KMS-11 (cell line): ENCODE measurements at regions not wholly inside any gene's neighbourhood (a gene's known extent, or its start where the extent isn't known, plus 50 kb on each side); places are given as distances from the start of the nearest gene placed in this dataset.

Experiments used
- H2AFZ ChIP-seq: fragments of 200-600 bp; sonication (generic); 2 replicates; pipeline ENCODE4 v1.6.1; 2016; ENCODE audit warnings: antibody characterized with exemption, mixed run types, low read depth
- H3K27ac ChIP-seq: fragments of 200-600 bp; sonication (generic); 2 replicates; pipeline ENCODE4 v1.6.1; 2016; ENCODE audit warnings: mild to moderate bottlenecking, mixed run types
- H3K27me3 ChIP-seq: fragments of 200-600 bp; sonication (generic); 2 replicates; pipeline ENCODE4 v1.6.1; 2017; ENCODE audit warnings: mild to moderate bottlenecking, low read depth, mixed run types, moderate library complexity; ENCODE audit not compliant: insufficient read depth
- H3K36me3 ChIP-seq: fragments of 200-600 bp; sonication (generic); 2 replicates; pipeline ENCODE4 v1.6.1; 2017; ENCODE audit warnings: mild to moderate bottlenecking, mixed run types; ENCODE audit not compliant: insufficient read depth
- H3K4me1 ChIP-seq: fragments of 200-600 bp; sonication (generic); 2 replicates; pipeline ENCODE4 v1.6.1; 2016; ENCODE audit warnings: mild to moderate bottlenecking, low read depth, mixed run types; ENCODE audit not compliant: poor library complexity, severe bottlenecking
- H3K4me2 ChIP-seq: fragments of 200-600 bp; sonication (generic); 2 replicates; pipeline ENCODE4 v1.7.0; 2016; ENCODE audit warnings: mild to moderate bottlenecking, mixed run types
- H3K4me3 ChIP-seq: fragments of 200-600 bp; sonication (generic); IDR thresholded peaks from 2 replicates; pipeline ENCODE4 v1.6.1; 2017; ENCODE audit warnings: low read depth, low read length, mixed read lengths; ENCODE audit not compliant: insufficient read depth
- H3K79me2 ChIP-seq: fragments of 200-600 bp; sonication (generic); 2 replicates; pipeline ENCODE4 v1.6.1; 2016; ENCODE audit warnings: low read depth, mixed run types; ENCODE audit not compliant: insufficient read depth
- H3K9ac ChIP-seq: fragments of 200-600 bp; sonication (generic); 2 replicates; pipeline ENCODE4 v1.6.1; 2016; ENCODE audit warnings: mild to moderate bottlenecking, mixed run types
- H4K20me1 ChIP-seq: fragments of 200-600 bp; sonication (generic); 2 replicates; pipeline ENCODE4 v1.6.1; 2016; ENCODE audit warnings: mild to moderate bottlenecking, mixed run types; ENCODE audit not compliant: insufficient read depth
- TF ChIP-seq, protein P1 (sequence below): fragments of 200-600 bp; sonication (generic); conservative IDR thresholded peaks from 2 replicates; pipeline ENCODE4 v1.6.1; 2017; ENCODE audit warnings: low read depth, mild to moderate bottlenecking, antibody characterized with exemption, low read length, moderate library complexity, mixed read lengths

DNA sequence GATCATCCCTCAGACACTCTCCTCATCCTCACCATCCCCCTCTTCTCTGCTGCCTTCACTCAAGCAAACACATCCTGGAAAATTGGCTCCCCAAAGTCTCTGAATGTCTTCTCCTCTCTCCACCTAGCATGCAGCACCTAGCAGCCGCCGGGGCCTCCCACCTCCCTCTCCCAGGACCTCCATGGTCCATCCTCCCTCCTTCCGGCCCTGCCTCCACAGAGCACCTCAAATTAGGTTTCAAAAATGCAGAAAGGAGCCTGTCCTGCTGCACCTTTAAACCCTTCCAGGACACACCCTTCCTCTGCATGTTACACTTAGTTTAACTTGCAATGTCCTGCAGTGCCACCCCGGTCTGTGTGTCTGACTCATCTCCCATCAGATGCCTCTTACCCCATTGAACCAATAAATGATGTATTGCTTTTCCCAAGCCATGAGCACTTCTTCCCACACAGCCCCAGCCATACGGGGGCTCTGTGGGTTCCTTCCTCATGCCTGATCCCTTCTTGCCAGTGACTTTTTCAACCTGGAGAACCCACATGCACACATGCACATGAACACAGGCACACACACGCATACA is 582.5 kb upstream of the MGMT start:
- Histone ChIP-seq H3K9ac (no peak overlapping the region), H4K20me1 (no peaks in the 10 kb centered on the region), H3K79me2 (no peaks in the 10 kb centered on the region), H3K4me1 (no peaks in the 10 kb centered on the region), H3K27ac (no peak overlapping the region), H3K27me3 (no peaks in the 10 kb centered on the region), H2AFZ (no peak overlapping the region), H3K4me2 (no peak overlapping the region), H3K36me3 (no peaks in the 10 kb centered on the region), H3K4me3 (no peak overlapping the region)
- TF ChIP-seq, protein P1, sequence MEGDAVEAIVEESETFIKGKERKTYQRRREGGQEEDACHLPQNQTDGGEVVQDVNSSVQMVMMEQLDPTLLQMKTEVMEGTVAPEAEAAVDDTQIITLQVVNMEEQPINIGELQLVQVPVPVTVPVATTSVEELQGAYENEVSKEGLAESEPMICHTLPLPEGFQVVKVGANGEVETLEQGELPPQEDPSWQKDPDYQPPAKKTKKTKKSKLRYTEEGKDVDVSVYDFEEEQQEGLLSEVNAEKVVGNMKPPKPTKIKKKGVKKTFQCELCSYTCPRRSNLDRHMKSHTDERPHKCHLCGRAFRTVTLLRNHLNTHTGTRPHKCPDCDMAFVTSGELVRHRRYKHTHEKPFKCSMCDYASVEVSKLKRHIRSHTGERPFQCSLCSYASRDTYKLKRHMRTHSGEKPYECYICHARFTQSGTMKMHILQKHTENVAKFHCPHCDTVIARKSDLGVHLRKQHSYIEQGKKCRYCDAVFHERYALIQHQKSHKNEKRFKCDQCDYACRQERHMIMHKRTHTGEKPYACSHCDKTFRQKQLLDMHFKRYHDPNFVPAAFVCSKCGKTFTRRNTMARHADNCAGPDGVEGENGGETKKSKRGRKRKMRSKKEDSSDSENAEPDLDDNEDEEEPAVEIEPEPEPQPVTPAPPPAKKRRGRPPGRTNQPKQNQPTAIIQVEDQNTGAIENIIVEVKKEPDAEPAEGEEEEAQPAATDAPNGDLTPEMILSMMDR: no peak

DNA sequence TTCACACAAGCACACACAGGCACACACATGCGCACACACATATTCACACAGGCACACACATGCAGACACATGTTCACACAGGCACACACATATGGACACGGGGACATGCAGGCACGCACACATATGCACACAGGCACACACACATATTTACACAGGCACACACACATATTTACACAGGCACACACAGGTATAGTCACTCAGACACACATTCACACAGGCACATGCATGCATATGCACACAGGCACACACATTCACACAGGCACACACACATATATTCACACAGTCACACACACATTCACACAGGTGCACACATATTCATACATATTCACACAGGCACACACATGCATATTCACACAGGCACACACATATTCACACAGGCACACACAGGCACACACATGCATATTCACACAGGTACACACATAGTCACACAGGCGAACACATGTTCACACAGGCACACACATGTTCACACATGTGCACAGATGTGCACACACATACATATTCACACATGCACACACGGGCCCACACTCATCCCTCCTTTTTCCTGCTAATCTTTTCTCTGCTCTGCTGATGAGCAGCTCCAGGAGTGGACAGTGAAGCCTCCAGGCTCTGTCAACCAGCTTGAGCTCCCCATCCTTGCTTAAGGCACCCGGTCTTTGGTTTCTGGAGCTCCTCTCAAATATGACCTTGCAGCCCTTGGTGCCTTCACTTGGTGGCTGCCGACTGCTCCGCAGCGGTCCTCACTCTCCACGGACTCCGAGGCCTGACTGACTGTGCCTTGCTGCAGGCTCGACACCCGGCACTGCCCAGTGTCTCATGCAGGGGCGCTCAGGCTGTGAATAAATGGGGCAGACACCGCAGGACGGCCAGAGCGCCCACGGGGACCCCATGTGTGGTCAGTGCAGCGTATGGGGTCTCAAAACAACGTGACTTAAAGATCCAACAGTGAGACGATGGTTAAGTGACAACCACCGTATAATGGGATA is 581.2 kb upstream of the MGMT start:
- no peak overlapping the region for H3K4me2 ChIP-seq
- H3K27me3 ChIP-seq: no peaks in the 10 kb centered on the region
- TF ChIP-seq, protein P1: no peak
- H3K27ac ChIP-seq: no peak overlapping the region
- no peaks in the 10 kb centered on the region for H3K79me2 ChIP-seq
- H4K20me1 ChIP-seq: no peaks in the 10 kb centered on the region
- H2AFZ ChIP-seq: no peak overlapping the region
- H3K4me1 ChIP-seq: no peaks in the 10 kb centered on the region
- H3K4me3 ChIP-seq: no peak overlapping the region
- no peak overlapping the region for H3K9ac ChIP-seq
- H3K36me3 ChIP-seq: no peaks in the 10 kb centered on the region

DNA sequence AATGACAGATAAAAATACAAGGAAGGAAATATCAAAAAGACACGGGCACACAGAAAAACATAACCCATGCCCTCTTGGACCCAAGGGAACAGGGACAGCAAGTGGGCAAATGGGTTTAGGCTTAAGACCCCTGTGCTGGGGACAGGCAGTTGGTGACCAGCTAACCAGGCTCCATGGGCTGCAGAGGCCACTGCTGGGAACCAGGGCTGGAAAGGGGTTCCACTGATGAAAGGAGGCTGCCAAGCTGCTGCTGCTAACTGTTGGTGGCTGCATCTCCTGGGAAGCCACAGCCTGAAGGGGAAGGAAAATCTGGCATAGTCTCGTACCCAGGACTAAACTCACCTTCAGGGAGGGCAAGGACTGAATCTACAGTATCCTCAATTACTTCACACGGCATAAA is 579.2 kb upstream of the MGMT start:
- Histone ChIP-seq H2AFZ (no peak overlapping the region), H3K27ac (no peak overlapping the region), H4K20me1 (no peaks in the 10 kb centered on the region), H3K4me2 (no peak overlapping the region), H3K36me3 (no peaks in the 10 kb centered on the region), H3K9ac (no peak overlapping the region), H3K27me3 (no peaks in the 10 kb centered on the region), H3K4me3 (no peak overlapping the region), H3K4me1 (peaks cover 1% of the 10 kb centered on the region), H3K79me2 (no peaks in the 10 kb centered on the region)
- TF ChIP-seq, protein P1: no peak

DNA sequence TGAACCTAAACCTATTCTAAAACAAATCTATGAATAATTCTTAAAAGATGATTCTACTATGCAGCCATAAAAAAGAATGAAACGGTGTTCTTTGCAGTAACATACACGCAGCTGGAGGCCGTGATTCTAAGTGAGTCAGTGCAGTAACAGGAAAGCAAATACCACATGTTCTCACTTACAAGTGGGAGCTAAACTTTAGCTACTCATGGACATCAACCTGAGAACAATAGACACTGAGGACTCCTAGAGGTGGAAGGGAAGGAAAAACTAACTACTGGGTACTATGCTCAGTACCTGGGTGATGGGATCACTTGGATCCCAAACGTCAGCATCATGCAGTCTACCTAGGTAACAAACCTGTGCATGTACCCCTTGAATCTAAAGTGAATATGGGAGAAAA is 575.0 kb upstream of the MGMT start:
- Histone ChIP-seq H4K20me1 (no peaks in the 10 kb centered on the region), H3K79me2 (no peaks in the 10 kb centered on the region), H3K4me2 (no peak overlapping the region), H3K4me1 (peaks cover 9% of the 10 kb centered on the region), H3K9ac (no peak overlapping the region), H3K4me3 (no peak overlapping the region), H2AFZ (no peak overlapping the region), H3K27me3 (no peaks in the 10 kb centered on the region), H3K27ac (no peak overlapping the region), H3K36me3 (no peaks in the 10 kb centered on the region)
- TF ChIP-seq, protein P1: no peak
